ENCODE measurements at regions not wholly inside any gene's neighbourhood (a gene's known extent, or its start where the extent isn't known, plus 50 kb on each side); places are given as distances from the start of the nearest gene placed in this dataset.
"Not testable (repeated sequence)": the region's sequence is repeated elsewhere in the genome, so short reads cannot be mapped to it uniquely, and the experiment has no call there.

GRCh38 chr4:137956256-137956655 is 285.9 kb downstream of the SLC7A11 start:
- no peak for DNase-seq (ENCODE audit: low read depth in 2 of 2)

- no peak for DNase-seq (ENCODE audit: low read depth in 2 of 2)
Observed at GRCh38 chr4:137955595-137955994, 286.6 kb downstream of the SLC7A11 start.

GRCh38 chr4:137952116-137952515 is 290.0 kb downstream of the SLC7A11 start:
- no peak for DNase-seq (ENCODE audit: low read depth in 2 of 2)

DNA sequence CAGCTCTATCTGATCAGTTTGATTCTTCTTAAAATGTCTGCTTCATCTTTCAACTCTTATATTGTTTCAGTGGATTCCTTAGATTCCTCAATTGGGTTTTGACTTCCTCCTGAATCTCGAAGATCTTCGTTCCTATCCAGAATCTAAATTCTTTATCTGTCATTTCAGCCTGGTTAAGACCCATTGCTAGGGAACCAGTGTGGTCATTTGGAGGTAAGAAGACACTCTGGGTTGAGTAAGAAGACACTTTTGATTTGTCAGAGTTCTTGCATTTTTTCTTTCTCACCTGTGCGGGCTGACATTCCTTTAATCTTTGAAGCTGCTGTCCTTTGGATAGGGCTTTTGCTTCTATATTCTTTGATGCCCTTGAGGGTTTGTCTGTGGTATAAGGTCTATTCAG is 291.9 kb downstream of the SLC7A11 start:
- DNase-seq (ENCODE audit: low read depth in 2 of 2), result no peak

DNA sequence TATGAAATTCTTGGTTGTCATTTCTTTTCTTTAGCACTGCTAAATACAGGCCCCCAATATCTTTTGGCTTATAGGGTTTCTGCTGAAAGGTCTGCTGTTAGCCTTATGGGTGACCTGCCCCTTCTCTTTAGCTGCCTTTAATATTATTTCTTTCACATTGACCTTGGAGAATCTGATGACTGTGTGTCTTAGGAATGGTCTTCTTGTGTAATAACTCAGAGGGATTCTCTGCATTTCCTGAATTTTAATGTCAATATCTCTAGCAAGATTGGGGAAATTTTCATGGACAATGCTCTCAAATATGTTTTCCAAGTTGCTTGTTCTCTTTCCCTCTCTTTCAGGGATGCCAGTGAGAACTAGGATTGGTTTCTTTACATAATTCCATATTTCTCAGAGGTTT is 292.4 kb downstream of the SLC7A11 start:
- DNase-seq (ENCODE audit: low read depth in 2 of 2), result no peak

- no peak for DNase-seq (ENCODE audit: low read depth in 2 of 2)
Observed at GRCh38 chr4:137946453-137947174, 295.5 kb downstream of the SLC7A11 start.

- not testable (repeated sequence) for DNase-seq (ENCODE audit: low read depth in 2 of 2)
Observed at GRCh38 chr4:137942815-137943214, 299.3 kb downstream of the SLC7A11 start.

- not testable (repeated sequence) for DNase-seq (ENCODE audit: low read depth in 2 of 2)
Observed at GRCh38 chr4:137942015-137942515, 300.1 kb downstream of the SLC7A11 start.

DNA sequence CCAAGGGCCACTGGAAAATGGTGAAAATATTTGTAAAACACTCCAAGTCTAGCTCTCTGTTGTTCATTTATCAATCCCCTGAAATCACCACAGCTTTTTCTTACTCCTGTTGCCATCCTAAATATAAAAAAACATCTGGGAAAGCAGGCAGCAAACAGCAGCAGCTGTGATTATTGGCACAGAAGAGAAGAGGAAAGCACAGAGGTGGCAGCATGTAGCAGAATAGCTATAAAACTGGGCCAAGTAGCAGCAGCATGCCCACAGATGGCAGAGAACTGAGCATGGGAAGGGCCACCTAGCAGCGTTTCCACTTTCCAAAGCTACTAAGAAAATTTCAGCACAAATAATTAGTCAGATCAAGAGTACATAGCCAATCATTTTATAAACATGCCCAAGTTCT is 307.2 kb downstream of the SLC7A11 start:
- DNase-seq (ENCODE audit: low read depth in 2 of 2), result no peak

GRCh38 chr4:137934046-137934445 is 308.1 kb downstream of the SLC7A11 start:
- no peak for DNase-seq (ENCODE audit: low read depth in 2 of 2)

GRCh38 chr4:137927972-137928371 is 314.2 kb downstream of the SLC7A11 start:
- no peak for DNase-seq (ENCODE audit: low read depth in 2 of 2)

GRCh38 chr4:137923494-137923893 is 318.7 kb downstream of the SLC7A11 start:
- no peak for DNase-seq (ENCODE audit: low read depth in 2 of 2)

DNA sequence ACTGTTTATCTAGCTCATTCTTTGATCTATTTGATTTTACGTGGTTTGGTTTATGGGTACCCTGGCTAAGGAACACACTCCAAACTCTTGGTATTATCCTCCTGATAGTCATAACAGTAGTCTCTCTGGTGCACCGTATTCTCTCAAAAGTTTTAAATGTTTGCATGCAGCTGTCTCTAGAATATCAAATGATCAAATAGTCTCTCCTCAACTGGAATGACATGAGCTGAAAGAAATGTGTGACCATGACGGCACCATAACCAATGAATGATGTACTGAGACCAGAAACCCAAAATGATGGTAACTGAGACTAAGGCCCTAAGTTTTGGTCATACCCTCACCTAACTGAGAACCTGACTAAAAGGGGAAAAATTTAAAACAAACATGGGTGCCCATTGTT is 319.4 kb downstream of the SLC7A11 start:
- DNase-seq (ENCODE audit: low read depth in 2 of 2), result no peak

DNA sequence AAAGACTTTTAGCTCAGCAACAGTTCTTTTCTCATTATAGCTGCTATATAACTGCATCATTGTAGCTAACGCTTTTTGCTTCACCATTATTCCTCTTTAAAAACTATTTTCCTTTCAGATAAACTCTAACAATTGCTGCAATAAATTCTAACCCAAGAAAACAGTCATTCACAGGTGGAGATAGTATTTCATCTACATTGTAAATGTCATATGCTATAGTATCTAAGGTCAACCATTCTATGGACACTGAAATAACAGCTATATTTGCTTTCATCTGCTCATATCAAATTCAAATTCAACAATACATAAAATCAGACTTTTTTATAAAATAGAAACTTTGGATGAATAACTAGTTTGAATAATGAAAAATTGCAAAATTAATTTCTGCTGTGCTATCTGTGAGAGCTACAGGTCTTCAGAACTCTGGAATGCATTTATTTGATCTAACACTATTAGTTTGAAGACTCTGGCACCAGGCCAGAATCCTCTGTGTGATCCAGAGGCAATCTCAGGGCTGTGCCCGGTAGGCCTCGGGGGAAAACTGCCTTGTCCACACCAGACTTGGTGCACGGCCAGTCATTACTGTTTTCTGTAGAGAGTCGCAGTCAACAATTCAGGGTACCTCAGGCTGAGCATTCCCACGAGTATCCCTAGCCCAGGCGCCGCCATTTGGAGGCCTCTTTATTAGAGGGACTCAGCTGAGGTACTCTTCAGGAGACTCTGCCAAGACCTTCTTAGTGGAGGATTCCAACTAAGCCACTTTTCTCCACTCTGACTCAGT is 332.4 kb downstream of the SLC7A11 start:
- DNase-seq (ENCODE audit: low read depth in 2 of 2), result no peak

- no peak for DNase-seq (ENCODE audit: low read depth in 2 of 2)
Observed at GRCh38 chr4:137905930-137906329, 336.2 kb downstream of the SLC7A11 start.

- DNase-seq (ENCODE audit: low read depth in 2 of 2), result no peak
Observed at GRCh38 chr4:137901114-137901513, 341.0 kb downstream of the SLC7A11 start.

- DNase-seq (ENCODE audit: low read depth in 2 of 2), result no peak
Observed at GRCh38 chr4:137896221-137896737, 345.9 kb downstream of the SLC7A11 start.

DNA sequence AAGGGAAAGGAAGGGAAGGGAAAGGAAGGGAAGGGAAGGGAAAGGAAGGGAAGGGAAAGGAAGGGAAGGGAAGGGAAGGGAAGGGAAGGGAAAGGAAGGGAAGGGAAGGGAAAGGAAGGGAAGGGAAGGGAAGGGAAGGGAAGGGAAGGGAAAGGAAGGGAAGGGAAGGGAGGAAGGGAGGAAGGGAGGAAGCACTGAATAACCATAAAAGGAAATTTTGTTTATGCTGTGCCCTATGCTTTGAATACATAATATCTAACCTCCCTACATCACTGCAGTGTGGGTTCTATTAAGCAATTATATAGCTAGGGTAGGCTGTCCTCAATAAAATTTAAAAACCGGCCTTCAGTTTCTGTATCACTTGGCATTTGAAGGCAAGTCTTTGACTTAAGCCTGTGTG is 346.6 kb downstream of the SLC7A11 start:
- DNase-seq (ENCODE audit: low read depth in 2 of 2), result not testable (repeated sequence)

DNA sequence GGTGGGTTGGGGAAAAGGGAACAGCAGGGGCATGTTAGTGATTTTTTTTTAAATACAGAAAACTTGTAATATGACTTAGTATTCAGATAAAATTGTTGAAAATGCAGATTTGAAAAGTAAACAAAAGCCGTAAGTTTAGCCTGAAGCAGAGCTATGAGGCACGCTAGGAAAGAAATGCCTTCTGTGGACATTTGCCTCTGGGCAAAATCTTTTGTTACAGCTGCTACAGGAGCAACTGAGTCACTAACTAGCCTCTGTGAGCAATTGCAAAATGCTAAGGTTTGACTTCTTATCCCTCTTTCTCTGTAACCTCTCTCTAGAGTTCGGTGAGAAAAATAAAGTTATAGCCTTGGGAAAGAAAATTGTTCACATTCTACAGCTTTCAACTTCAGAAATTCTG is 350.0 kb downstream of the SLC7A11 start:
- DNase-seq (ENCODE audit: low read depth in 2 of 2), result no peak

DNA sequence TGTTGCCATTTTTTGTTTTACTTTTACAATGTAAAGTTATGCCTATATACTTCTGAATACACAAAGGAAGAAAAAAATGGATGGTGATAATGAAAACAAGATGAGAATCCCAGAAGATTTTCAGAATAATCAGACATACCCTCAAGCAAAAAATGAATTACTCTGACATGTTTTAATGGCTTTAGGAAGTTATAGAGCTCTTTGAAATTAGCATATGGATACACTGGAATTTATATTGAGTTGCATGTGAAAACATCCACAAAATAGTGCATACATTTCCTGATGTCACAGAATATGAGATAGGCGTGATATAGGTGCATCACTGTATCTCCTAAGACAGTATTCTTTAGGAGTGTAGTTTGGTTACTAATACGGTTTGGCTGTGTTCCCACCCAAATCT is 351.3 kb downstream of the SLC7A11 start:
- DNase-seq (ENCODE audit: low read depth in 2 of 2), result no peak

DNA sequence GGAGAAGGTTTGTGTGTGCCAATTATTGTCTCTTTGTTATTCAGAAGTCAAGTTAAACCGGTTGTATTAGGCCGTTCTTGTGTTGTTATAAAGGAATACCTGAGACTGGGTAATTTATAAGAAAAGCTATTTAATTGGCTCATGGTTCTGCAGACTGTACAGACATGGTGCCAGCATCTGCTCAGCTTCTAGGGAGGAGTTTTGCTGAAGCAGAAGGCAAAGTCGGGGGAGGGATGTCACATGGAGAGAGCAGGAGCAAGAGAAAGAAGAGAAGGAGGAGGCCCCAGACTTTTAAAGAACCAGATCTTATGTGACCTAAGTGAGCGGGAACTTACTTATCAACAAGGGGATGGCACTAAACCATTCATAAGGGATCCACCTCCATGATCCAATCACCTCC is 349.3 kb upstream of the PCDH18 start:
- DNase-seq (ENCODE audit: low read depth in 2 of 2), result no peak

DNA sequence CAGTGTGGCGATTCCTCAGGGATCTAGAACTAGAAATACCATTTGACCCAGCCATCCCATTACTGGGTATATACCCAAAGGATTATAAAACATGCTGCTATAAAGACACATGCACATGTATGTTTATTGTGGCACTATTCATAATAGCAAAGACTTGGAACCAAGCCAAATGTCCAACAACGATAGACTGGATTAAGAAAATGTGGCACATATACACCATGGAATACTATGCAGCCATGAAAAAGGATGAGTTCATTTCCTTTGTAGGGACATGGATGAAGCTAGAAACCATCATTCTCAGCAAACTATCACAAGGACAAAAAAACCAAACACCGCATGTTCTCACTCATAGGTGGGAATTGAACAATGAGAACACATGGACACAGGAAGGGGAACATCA is 335.8 kb upstream of the PCDH18 start:
- DNase-seq (ENCODE audit: low read depth in 2 of 2), result not testable (repeated sequence)

DNA sequence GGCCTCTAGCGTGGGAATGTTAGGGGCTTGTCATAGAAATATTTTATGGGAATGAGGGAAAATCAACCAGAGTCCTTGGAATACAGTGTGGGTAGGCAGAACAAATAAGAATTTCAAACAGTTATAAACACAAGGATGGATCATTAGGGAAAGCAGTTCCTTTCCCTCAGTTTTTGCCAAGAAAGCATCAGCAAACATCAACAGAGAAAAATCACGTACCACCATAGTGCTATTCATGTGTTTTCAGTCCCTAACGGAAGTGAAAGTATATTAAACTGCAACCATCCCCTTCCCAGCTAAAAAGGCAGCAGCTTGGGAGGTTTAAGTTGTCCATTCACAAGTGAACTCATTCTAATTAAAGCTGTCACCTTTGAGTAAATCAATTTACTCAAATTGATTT is 334.4 kb upstream of the PCDH18 start:
- DNase-seq (ENCODE audit: low read depth in 2 of 2), result no peak
